Naive thymus-derived CD4-positive, alpha-beta T cell (primary cell): ENCODE measurements at regions not wholly inside any gene's neighbourhood (a gene's known extent, or its start where the extent isn't known, plus 50 kb on each side); places are given as distances from the start of the nearest gene placed in this dataset.
"Not testable (repeated sequence)": the region's sequence is repeated elsewhere in the genome, so short reads cannot be mapped to it uniquely, and the experiment has no call there.

Source experiments
- ATAC-seq: fragments of 150-1000 bp; cut with Tn5 transposase; 2 replicates; pipeline ENCODE4 v1.10.0; 2021; ENCODE audit warnings: mild to moderate bottlenecking, moderate library complexity
- CTCF ChIA-PET: fragments of 350-600 bp; sonication (Branson Sonifier 250); formaldehyde crosslinking; loops from one replicate; lab custom pipeline; 2021; ENCODE audit warnings: antibody characterized with exemption; lab: Charles Lee
- POLR2A ChIA-PET: fragments of 350-600 bp; sonication (Branson Sonifier 250); formaldehyde crosslinking; loops from one replicate; lab custom pipeline; 2021; ENCODE audit warnings: antibody characterized with exemption, inconsistent platforms; lab: Charles Lee
- DNase-seq, 9 donors: peaks; one replicate each; pipeline versions ENCODE4 v3.0.0 to v3.0.0-alpha.2; 2020 to 2022; ENCODE audit warnings: mixed read lengths in 1 of 9
- H3K27ac ChIP-seq: one replicate; pipeline ENCODE4 v1.7.0; 2013; ENCODE audit warnings: mild to moderate bottlenecking, low read depth, low read length, moderate library complexity
- H3K27me3 ChIP-seq, 2 donors: one replicate each; pipeline ENCODE4 v1.7.0; 2013; ENCODE audit warnings: low read length in 2 of 2, mild to moderate bottlenecking in 2 of 2, moderate library complexity in 2 of 2; ENCODE audit not compliant: control insufficient read depth in 2 of 2, insufficient read depth in 2 of 2
- H3K36me3 ChIP-seq, 3 experiments: 1 replicate in 2 of 3; 2 replicates in 1 of 3; pipeline ENCODE4 v1.7.0; 2013; ENCODE audit warnings: low read length in 3 of 3, mild to moderate bottlenecking in 3 of 3, moderate library complexity in 1 of 3; ENCODE audit not compliant: insufficient read depth in 3 of 3, control insufficient read depth in 2 of 3
- H3K4me1 ChIP-seq, 2 donors: one replicate each; pipeline ENCODE4 v1.7.0; 2013; ENCODE audit warnings: low read length in 2 of 2, mild to moderate bottlenecking in 2 of 2, moderate library complexity in 1 of 2; ENCODE audit not compliant: control insufficient read depth in 2 of 2, insufficient read depth in 2 of 2
- H3K4me3 ChIP-seq: 2 replicates; pipeline ENCODE4 v1.7.0; 2013; ENCODE audit warnings: mild to moderate bottlenecking, low read length
- H3K9me3 ChIP-seq, 3 experiments: 1 replicate in 2 of 3; 2 replicates in 1 of 3; pipeline ENCODE4 v1.7.0; 2013; ENCODE audit warnings: low read length in 3 of 3; ENCODE audit not compliant: control insufficient read depth in 2 of 3
- H3K27ac Mint-ChIP-seq, 9 donors: one replicate each; pipeline ENCODE4 v1.8.0; 2020 to 2022; ENCODE audit warnings: mixed read lengths in 9 of 9, mild to moderate bottlenecking in 8 of 9, moderate library complexity in 5 of 9, inconsistent platforms in 2 of 9
- H3K27me3 Mint-ChIP-seq, 5 donors: one replicate each; pipeline ENCODE4 v1.8.0; 2021 to 2022; ENCODE audit warnings: mixed read lengths in 5 of 5, mild to moderate bottlenecking in 1 of 5
- H3K36me3 Mint-ChIP-seq, 5 donors: one replicate each; pipeline ENCODE4 v1.8.0; 2020 to 2022; ENCODE audit warnings: mixed read lengths in 5 of 5, mild to moderate bottlenecking in 3 of 5, inconsistent platforms in 1 of 5
- H3K4me1 Mint-ChIP-seq, 7 donors: one replicate each; pipeline ENCODE4 v1.8.0; 2020 to 2022; ENCODE audit warnings: mixed read lengths in 7 of 7, mild to moderate bottlenecking in 3 of 7, inconsistent platforms in 1 of 7
- H3K4me3 Mint-ChIP-seq, 10 donors: one replicate each; pipeline ENCODE4 v1.8.0; 2020 to 2022; ENCODE audit warnings: mild to moderate bottlenecking in 10 of 10, mixed read lengths in 10 of 10, moderate library complexity in 6 of 10, inconsistent platforms in 2 of 10
- H3K9me3 Mint-ChIP-seq, 11 donors: one replicate each; pipeline ENCODE4 v1.8.0; 2020 to 2022; ENCODE audit warnings: mixed read lengths in 11 of 11, mild to moderate bottlenecking in 4 of 11, inconsistent platforms in 1 of 11, moderate library complexity in 1 of 11
- intact Hi-C, 2 donors: fragments of 100-400 bp; cut with micrococcal nuclease; formaldehyde crosslinking; loops; one replicate each; pipeline ENCODE4 v1.15.1; 2023

DNA sequence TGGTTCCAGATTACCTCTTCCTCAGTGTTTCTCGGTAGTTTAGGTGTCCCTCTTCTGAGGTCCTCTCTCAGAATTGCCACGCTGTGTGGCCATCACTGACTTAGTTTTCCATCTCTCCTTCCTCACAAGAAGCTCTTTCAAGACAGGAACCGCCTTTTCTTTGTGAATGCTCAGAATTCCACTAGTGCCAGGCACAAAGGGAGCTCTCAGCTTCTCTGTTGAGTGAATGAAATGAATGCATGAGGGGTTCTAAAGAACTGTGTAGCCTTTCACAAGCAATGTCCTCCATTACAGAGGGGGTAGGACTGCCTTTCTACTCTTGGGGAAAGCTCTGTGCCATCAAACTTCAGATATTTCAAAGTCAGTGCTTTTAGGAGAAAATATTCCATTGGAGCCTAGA lies 546.8 kb downstream of the RWDD3 start:
- H3K4me3 ChIP-seq: no peak overlapping the region
- Mint-ChIP-seq H3K4me1 (peaks cover 0 to 1% (median 0%) of the 10 kb centered on the region in 7 donors), H3K4me3 (no peak overlapping the region), H3K27me3 (no peaks in the 10 kb centered on the region), H3K36me3 (peaks cover 0 to 4% (median 0%) of the 10 kb centered on the region in 5 donors), H3K9me3 (peaks cover 0 to 19% (median 3%) of the 10 kb centered on the region in 11 donors), H3K27ac (no peak overlapping the region)
- intact Hi-C loops: no loop called here
- ChIA-PET POLR2A (no interaction called here), CTCF (no interaction called here)
- ATAC-seq: no peak
- no peaks in the 10 kb centered on the region for H3K27me3 ChIP-seq
- no peak for DNase-seq
- no peaks in the 10 kb centered on the region for H3K9me3 ChIP-seq
- H3K4me1 ChIP-seq: no peaks in the 10 kb centered on the region
- H3K27ac ChIP-seq: no peak overlapping the region
- no peaks in the 10 kb centered on the region for H3K36me3 ChIP-seq

DNA sequence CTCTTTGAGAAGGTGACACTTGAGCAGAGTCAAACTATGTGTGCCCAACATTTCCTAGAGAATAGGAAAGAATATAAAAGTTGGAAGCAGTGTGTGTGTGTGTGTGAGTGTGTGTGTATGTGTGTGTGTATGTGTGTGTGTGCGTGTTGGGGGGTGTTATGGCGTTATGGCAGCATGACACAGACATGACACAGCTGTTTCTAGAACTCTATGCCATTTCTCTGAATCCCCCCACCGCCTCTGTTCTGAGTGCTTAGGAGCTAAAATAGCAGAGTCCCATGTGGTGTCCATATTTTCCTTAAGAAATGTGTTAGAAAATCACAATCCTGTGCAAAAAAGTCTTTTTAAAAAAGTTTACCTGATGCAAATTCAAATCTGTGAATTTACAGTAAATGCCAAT lies 556.1 kb downstream of the RWDD3 start:
- Mint-ChIP-seq H3K4me1 (no peaks in the 10 kb centered on the region), H3K27ac (no peak overlapping the region), H3K27me3 (no peaks in the 10 kb centered on the region), H3K36me3 (no peaks in the 10 kb centered on the region), H3K9me3 (peaks cover 2 to 18% (median 9%) of the 10 kb centered on the region in 11 donors), H3K4me3 (no peak overlapping the region)
- Histone ChIP-seq H3K9me3 (no peaks in the 10 kb centered on the region), H3K4me1 (no peaks in the 10 kb centered on the region), H3K4me3 (no peak overlapping the region), H3K27ac (no peak overlapping the region), H3K36me3 (no peaks in the 10 kb centered on the region), H3K27me3 (no peaks in the 10 kb centered on the region)
- no peak for ATAC-seq
- POLR2A ChIA-PET: no interaction called here
- CTCF ChIA-PET: no interaction called here
- intact Hi-C loops: no loop called here
- no peak for DNase-seq

DNA sequence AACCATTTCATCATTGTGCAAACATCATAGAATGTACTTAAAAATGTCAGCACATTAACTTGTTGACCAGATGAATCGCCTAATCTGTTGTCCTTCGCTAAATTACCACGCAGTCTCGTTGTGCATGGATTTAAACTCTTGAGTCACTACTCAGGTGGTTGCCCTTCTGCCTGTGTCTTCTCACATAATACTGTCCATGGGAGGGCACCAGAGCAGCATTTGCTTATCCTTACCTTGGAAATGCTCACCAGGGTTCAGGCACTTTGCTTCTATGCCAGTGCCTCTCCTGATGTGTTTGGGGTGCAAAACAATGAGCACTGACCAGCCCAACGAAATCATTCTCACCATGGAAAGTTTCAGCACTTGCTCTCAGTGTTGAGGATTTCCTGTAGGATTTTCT lies 559.9 kb downstream of the RWDD3 start:
- Mint-ChIP-seq H3K27ac (no peak overlapping the region), H3K4me3 (no peak overlapping the region), H3K4me1 (no peaks in the 10 kb centered on the region), H3K9me3 (peaks cover 2 to 20% (median 6%) of the 10 kb centered on the region in 11 donors), H3K27me3 (no peaks in the 10 kb centered on the region), H3K36me3 (no peaks in the 10 kb centered on the region)
- H3K9me3 ChIP-seq: no peaks in the 10 kb centered on the region
- H3K27me3 ChIP-seq: no peaks in the 10 kb centered on the region
- intact Hi-C loops: no loop called here
- no peak overlapping the region for H3K27ac ChIP-seq
- ATAC-seq: no peak
- no peak overlapping the region for H3K4me3 ChIP-seq
- POLR2A ChIA-PET: no interaction called here
- H3K36me3 ChIP-seq: no peaks in the 10 kb centered on the region
- CTCF ChIA-PET: no interaction called here
- no peak for DNase-seq
- no peaks in the 10 kb centered on the region for H3K4me1 ChIP-seq

DNA sequence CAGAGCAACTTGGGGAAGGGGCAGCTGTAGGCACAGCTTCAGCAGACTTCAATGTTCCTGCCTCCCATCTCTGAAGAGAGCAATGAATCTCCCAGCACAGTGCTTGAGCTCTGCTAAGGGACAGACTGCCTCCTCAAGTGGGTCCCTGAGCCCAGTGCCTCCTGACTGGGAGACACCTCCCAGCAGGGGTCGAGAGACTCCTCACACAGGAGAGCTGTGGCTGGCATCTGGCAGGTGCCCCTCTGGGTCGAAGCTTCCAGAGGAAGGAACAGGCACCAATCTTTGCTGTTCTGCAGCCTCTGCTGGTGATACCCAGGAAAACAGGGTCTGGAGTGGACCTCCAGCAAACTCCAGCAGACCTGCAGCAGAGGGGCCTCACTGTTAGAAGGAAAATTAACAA lies 563.8 kb downstream of the RWDD3 start:
- H3K9me3 Mint-ChIP-seq: peaks cover 5 to 31% (median 14%) of the 10 kb centered on the region in 11 donors
- POLR2A ChIA-PET, DNase-seq, H3K4me3 Mint-ChIP-seq, H3K9me3 ChIP-seq, H3K27ac Mint-ChIP-seq, H3K27ac ChIP-seq, H3K36me3 Mint-ChIP-seq, H3K27me3 Mint-ChIP-seq, H3K4me1 ChIP-seq, H3K4me1 Mint-ChIP-seq, H3K36me3 ChIP-seq, intact Hi-C loops, CTCF ChIA-PET, H3K27me3 ChIP-seq, H3K4me3 ChIP-seq, ATAC-seq: not testable (repeated sequence)

DNA sequence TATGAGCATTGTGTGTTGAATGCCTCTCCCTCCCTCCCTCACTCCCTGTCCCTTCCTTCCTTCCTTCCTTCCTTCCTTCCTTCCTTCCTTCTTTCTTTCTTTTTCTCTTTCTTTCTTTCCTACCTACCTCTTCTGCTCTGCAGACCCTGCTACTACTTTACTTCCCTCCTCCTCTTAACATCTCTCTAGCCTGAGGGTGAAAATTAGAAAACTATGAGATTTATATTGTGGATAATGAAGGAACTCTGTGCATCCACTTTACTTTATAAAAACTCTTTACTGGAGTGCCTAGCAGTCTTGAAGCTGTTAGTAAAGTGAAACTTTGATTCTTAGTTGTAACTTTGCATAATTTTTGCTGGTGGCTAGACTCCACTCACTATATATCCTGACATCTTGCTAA lies 572.2 kb downstream of the RWDD3 start:
- Histone ChIP-seq H3K36me3 (no peaks in the 10 kb centered on the region), H3K9me3 (peaks cover 0 to 4% (median 0%) of the 10 kb centered on the region in 3 experiments), H3K27me3 (no peaks in the 10 kb centered on the region), H3K4me3 (no peak overlapping the region), H3K4me1 (no peaks in the 10 kb centered on the region), H3K27ac (no peak overlapping the region)
- Mint-ChIP-seq H3K4me3 (no peak overlapping the region), H3K36me3 (no peaks in the 10 kb centered on the region), H3K27ac (no peak overlapping the region), H3K27me3 (no peaks in the 10 kb centered on the region), H3K4me1 (no peaks in the 10 kb centered on the region), H3K9me3 (peaks cover 4 to 20% (median 9%) of the 10 kb centered on the region in 11 donors)
- ChIA-PET POLR2A (no interaction called here), CTCF (no interaction called here)
- ATAC-seq (no peak), DNase-seq (no peak)
- intact Hi-C loops: no loop called here

DNA sequence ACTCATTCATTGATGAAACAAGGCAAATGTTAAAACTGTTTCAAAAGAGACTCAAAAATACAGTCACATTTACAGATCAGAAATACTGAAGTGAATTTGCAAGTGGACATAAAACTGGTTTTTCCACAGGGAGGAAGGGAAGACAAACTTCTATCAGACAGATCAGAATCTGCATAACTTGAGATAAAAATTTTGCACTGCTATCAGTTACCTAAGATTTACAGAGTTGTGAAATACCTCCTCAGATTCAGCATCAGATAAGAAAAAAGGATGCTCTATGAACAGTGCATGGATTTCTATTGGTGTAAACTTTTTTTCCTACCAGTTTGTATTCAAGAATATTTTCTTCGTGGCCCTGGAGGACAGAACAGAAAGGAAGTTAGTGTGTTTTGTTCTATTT lies 575.4 kb downstream of the RWDD3 start:
- Histone ChIP-seq H3K4me1 (no peaks in the 10 kb centered on the region), H3K27me3 (no peaks in the 10 kb centered on the region), H3K4me3 (no peak overlapping the region), H3K27ac (no peak overlapping the region), H3K9me3 (peaks cover 0 to 4% (median 0%) of the 10 kb centered on the region in 3 experiments), H3K36me3 (no peaks in the 10 kb centered on the region)
- ChIA-PET POLR2A (no interaction called here), CTCF (no interaction called here)
- Mint-ChIP-seq H3K36me3 (no peaks in the 10 kb centered on the region), H3K27ac (no peak overlapping the region), H3K27me3 (no peaks in the 10 kb centered on the region), H3K9me3 (peaks cover under 1 to 21% (median 5%) of the 10 kb centered on the region in 11 donors), H3K4me3 (no peak overlapping the region), H3K4me1 (no peaks in the 10 kb centered on the region)
- intact Hi-C loops: no loop called here
- ATAC-seq (no peak), DNase-seq (no peak)

DNA sequence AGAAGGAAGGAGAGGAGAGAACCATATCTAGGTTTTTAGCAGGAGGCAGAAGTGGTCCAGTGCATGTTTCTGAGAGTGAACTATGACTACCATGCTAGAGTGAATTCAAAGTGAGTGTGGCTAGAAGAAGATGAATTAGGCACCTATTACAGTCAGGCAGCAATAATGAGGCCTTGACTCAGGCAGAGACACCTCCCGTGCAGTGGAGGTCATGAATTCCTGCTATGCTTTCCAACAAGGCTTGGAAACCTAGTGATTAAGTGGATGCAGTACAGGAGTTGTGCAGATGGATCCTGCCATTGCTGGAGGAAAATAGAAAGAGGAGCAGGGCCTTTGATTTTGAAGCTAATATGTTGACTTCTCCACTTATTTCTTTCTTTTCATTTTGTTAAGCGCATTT lies 581.5 kb downstream of the RWDD3 start:
- Histone ChIP-seq H3K9me3 (no peaks in the 10 kb centered on the region), H3K27me3 (no peaks in the 10 kb centered on the region), H3K36me3 (no peaks in the 10 kb centered on the region), H3K4me3 (no peak overlapping the region), H3K4me1 (no peaks in the 10 kb centered on the region), H3K27ac (no peak overlapping the region)
- Mint-ChIP-seq H3K36me3 (no peaks in the 10 kb centered on the region), H3K27me3 (no peaks in the 10 kb centered on the region), H3K4me1 (no peaks in the 10 kb centered on the region), H3K27ac (no peak overlapping the region), H3K4me3 (no peak overlapping the region), H3K9me3 (peaks cover 0 to 19% (median 8%) of the 10 kb centered on the region in 11 donors)
- intact Hi-C loops: no loop called here
- POLR2A ChIA-PET: no interaction called here
- CTCF ChIA-PET: no interaction called here
- no peak for DNase-seq
- ATAC-seq: no peak
